Vagina (tissue), 2 donors: ENCODE measurements at regions not wholly inside any gene's neighbourhood (a gene's known extent, or its start where the extent isn't known, plus 50 kb on each side); places are given as distances from the start of the nearest gene placed in this dataset.

Experiments
- DNase-seq, 2 donors: peaks; one replicate each; pipeline ENCODE4 v3.0.0-alpha.2; 2017; ENCODE audit errors: extremely low spot score in 2 of 2
- H3K27ac ChIP-seq: fragments of 200-600 bp; sonication (generic); one replicate; pipeline ENCODE4 v1.5.1; 2019
- H3K27me3 ChIP-seq: fragments of 200-600 bp; sonication (generic); one replicate; pipeline ENCODE4 v1.5.1; 2019
- H3K36me3 ChIP-seq, 2 donors: fragments of 200-600 bp; sonication (generic); one replicate each; pipeline ENCODE4 v1.5.1; 2017 to 2019
- H3K4me1 ChIP-seq: fragments of 200-600 bp; sonication (generic); one replicate; pipeline ENCODE4 v1.5.1; 2019
- H3K4me3 ChIP-seq, 2 donors: fragments of 200-600 bp; sonication (generic); 1 replicate in 1 of 2; 2 replicates in 1 of 2; pipeline ENCODE4 v1.5.1; 2016 to 2019
- H3K9me3 ChIP-seq: fragments of 200-600 bp; sonication (generic); one replicate; pipeline ENCODE4 v1.5.1; 2019
- POLR2A ChIP-seq, 2 donors: fragments of 450-650 bp; IDR thresholded peaks; one replicate each; pipeline ENCODE4 v1.6.1; 2017; ENCODE audit warnings: antibody characterized with exemption in 2 of 2, mild to moderate bottlenecking in 2 of 2, moderate library complexity in 2 of 2
- POLR2AphosphoS5 ChIP-seq, 2 donors: sonication (generic); formaldehyde crosslinking; IDR thresholded peaks; one replicate each; pipeline ENCODE4 v1.9.0; 2017; ENCODE audit warnings: antibody characterized with exemption in 2 of 2, mild to moderate bottlenecking in 2 of 2, low read depth in 1 of 2; ENCODE audit not compliant: insufficient read depth in 1 of 2
- intact Hi-C: fragments of 100-400 bp; cut with DNase I; formaldehyde crosslinking; loops from one replicate; pipeline ENCODE4 v1.15.1; 2023
- TF ChIP-seq, protein P1 (sequence below), 3 experiments: fragments of 450-650 bp in 2 of 3; fragments of 200-600 bp in 1 of 3; sonication (generic) in 1 of 3; IDR thresholded peaks; one replicate each; pipeline ENCODE4 v1.5.1; 2017 to 2019; ENCODE audit warnings: antibody characterized with exemption in 3 of 3, mild to moderate bottlenecking in 2 of 3, moderate library complexity in 2 of 3

- H3K27ac ChIP-seq, result no peak overlapping the region
- H3K9me3 ChIP-seq, result no peaks in the 10 kb centered on the region
- peaks cover 9% of the 10 kb centered on the region for H3K4me1 ChIP-seq
- no peak for TF ChIP-seq POLR2AphosphoS5 (IDR thresholded peaks at IDR 0.05; ENCODE audit: insufficient read depth in 1 of 2, low read depth in 1 of 2)
- H3K27me3 ChIP-seq, result no peaks in the 10 kb centered on the region
- no peak for DNase-seq
- no peak overlapping the region for H3K4me3 ChIP-seq
- intact Hi-C loops, result no loop called here
- H3K36me3 ChIP-seq, result no peaks in the 10 kb centered on the region
Measured at GRCh38 chr1:47638713-47639112, 200.9 kb downstream of the FOXD2 start.

DNA sequence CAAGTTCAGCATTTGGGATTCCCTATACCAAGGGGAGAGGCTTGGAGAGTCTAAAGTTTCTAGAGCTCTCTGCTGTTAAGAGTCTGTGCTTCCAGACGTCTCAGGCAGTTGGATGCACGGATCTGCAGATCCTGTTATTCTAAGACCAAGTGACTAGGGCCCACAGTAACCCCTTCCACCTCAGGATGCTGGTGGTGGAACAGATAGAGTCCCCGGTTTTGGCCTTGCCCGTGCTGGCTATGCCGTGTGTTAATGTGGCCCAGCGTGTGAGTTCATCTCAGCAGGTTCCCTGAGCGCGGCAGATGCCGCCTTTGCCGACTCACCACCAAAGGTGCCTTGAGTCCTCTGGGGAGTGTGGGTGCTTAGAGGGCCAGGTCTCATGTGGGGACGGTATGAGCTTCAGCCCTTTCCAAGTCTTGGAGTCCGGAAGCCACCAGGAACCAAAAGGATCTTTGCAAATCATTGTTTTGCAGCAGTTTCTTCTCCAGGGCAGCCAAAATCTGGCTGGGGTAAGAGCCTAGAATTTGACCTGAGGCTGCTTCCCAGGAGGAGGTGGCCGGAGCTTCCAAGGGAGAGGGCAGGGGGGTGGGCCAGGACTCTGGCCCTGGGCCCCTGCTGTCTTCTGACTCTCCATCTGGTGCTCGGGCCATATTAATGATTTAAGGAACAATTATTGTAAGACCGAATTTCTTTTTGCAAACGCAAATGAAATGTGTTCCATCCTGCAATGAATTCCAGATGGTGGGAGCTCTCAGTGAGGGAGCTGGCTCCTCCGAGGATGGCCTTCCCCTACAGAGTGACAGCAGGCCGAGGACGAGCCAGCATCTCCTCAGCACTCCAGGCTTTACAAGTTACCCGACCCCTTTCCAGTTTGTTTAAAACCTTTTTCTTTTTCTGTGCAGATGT, 205.7 kb downstream of the FOXD2 start:
- H3K4me1 ChIP-seq, result peaks cover 29% of the 10 kb centered on the region
- H3K9me3 ChIP-seq, result no peaks in the 10 kb centered on the region
- H3K27ac ChIP-seq, result peak overlapping the region; percentile 35
- no peak for DNase-seq
- no peaks in the 10 kb centered on the region for H3K36me3 ChIP-seq
- H3K27me3 ChIP-seq, result no peaks in the 10 kb centered on the region
- intact Hi-C loops, result no loop called here
- no peak overlapping the region for H3K4me3 ChIP-seq
- TF ChIP-seq, protein P1, sequence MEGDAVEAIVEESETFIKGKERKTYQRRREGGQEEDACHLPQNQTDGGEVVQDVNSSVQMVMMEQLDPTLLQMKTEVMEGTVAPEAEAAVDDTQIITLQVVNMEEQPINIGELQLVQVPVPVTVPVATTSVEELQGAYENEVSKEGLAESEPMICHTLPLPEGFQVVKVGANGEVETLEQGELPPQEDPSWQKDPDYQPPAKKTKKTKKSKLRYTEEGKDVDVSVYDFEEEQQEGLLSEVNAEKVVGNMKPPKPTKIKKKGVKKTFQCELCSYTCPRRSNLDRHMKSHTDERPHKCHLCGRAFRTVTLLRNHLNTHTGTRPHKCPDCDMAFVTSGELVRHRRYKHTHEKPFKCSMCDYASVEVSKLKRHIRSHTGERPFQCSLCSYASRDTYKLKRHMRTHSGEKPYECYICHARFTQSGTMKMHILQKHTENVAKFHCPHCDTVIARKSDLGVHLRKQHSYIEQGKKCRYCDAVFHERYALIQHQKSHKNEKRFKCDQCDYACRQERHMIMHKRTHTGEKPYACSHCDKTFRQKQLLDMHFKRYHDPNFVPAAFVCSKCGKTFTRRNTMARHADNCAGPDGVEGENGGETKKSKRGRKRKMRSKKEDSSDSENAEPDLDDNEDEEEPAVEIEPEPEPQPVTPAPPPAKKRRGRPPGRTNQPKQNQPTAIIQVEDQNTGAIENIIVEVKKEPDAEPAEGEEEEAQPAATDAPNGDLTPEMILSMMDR (IDR thresholded peaks at IDR 0.05), result no peak
- peak in 1 of 2 donors; percentile 64 for TF ChIP-seq POLR2AphosphoS5 (IDR thresholded peaks at IDR 0.05; ENCODE audit: insufficient read depth in 1 of 2, low read depth in 1 of 2)

GRCh38 chr1:47644212-47644573, 206.3 kb downstream of the FOXD2 start:
- Histone ChIP-seq H3K4me3 (no peak overlapping the region), H3K4me1 (peaks cover 29% of the 10 kb centered on the region), H3K36me3 (no peaks in the 10 kb centered on the region), H3K27ac (peak overlapping the region; percentile 35), H3K27me3 (no peaks in the 10 kb centered on the region), H3K9me3 (no peaks in the 10 kb centered on the region)
- DNase-seq, result no peak
- intact Hi-C loops, result no loop called here
- TF ChIP-seq, protein P1 (IDR thresholded peaks at IDR 0.05), result no peak
- TF ChIP-seq POLR2A (IDR thresholded peaks at IDR 0.05) (no peak), POLR2AphosphoS5 (IDR thresholded peaks at IDR 0.05; ENCODE audit: insufficient read depth in 1 of 2, low read depth in 1 of 2) (no peak)

- H3K4me1 ChIP-seq, result peaks cover 29% of the 10 kb centered on the region
- no peaks in the 10 kb centered on the region for H3K27me3 ChIP-seq
- H3K36me3 ChIP-seq, result no peaks in the 10 kb centered on the region
- no peaks in the 10 kb centered on the region for H3K9me3 ChIP-seq
- H3K4me3 ChIP-seq, result no peak overlapping the region
- TF ChIP-seq, protein P1 (IDR thresholded peaks at IDR 0.05), result no peak
- TF ChIP-seq POLR2AphosphoS5 (IDR thresholded peaks at IDR 0.05; ENCODE audit: insufficient read depth in 1 of 2, low read depth in 1 of 2), result no peak
- TF ChIP-seq POLR2A (IDR thresholded peaks at IDR 0.05), result no peak
- intact Hi-C loops, result no loop called here
- H3K27ac ChIP-seq, result no peak overlapping the region
- no peak for DNase-seq
Measured at GRCh38 chr1:47645151-47645550, 207.3 kb downstream of the FOXD2 start.

- peaks cover 29% of the 10 kb centered on the region for H3K4me1 ChIP-seq
- no peak for DNase-seq
- TF ChIP-seq, protein P1 (IDR thresholded peaks at IDR 0.05), result no peak
- TF ChIP-seq POLR2AphosphoS5 (IDR thresholded peaks at IDR 0.05; ENCODE audit: insufficient read depth in 1 of 2, low read depth in 1 of 2) (no peak), POLR2A (IDR thresholded peaks at IDR 0.05) (no peak)
- H3K9me3 ChIP-seq, result no peaks in the 10 kb centered on the region
- no peaks in the 10 kb centered on the region for H3K36me3 ChIP-seq
- no peak overlapping the region for H3K4me3 ChIP-seq
- H3K27ac ChIP-seq, result no peak overlapping the region
- intact Hi-C loops, result no loop called here
- no peaks in the 10 kb centered on the region for H3K27me3 ChIP-seq
Measured at GRCh38 chr1:47646676-47647075, 208.8 kb downstream of the FOXD2 start.
